ENCODE measurements at regions not wholly inside any gene's neighbourhood (a gene's known extent, or its start where the extent isn't known, plus 50 kb on each side); places are given as distances from the start of the nearest gene placed in this dataset.

DNA sequence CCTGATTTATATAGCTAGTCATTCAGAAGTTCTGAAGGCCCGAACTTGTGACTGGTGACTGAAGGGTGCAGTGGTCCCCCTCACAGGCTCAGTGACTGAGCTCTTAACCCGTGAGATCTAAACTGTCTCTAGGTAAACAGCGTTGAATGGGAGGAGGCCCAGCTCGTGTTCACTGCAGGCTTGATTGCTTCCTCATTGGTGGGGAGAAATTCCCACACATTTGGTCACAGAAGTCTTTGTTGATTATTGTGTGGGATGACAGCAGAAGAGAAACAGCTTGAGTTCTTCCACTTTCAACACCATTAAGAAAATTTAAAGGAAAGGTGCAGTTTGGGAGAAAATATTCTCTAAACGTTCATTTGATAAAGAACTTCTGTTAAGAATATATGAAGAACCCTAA lies 1178.0 kb downstream of the UQCRFS1 start:
- no peak for DNase-seq (ENCODE audit: low read depth)
- TF ChIP-seq, protein P1, sequence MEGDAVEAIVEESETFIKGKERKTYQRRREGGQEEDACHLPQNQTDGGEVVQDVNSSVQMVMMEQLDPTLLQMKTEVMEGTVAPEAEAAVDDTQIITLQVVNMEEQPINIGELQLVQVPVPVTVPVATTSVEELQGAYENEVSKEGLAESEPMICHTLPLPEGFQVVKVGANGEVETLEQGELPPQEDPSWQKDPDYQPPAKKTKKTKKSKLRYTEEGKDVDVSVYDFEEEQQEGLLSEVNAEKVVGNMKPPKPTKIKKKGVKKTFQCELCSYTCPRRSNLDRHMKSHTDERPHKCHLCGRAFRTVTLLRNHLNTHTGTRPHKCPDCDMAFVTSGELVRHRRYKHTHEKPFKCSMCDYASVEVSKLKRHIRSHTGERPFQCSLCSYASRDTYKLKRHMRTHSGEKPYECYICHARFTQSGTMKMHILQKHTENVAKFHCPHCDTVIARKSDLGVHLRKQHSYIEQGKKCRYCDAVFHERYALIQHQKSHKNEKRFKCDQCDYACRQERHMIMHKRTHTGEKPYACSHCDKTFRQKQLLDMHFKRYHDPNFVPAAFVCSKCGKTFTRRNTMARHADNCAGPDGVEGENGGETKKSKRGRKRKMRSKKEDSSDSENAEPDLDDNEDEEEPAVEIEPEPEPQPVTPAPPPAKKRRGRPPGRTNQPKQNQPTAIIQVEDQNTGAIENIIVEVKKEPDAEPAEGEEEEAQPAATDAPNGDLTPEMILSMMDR (conservative IDR thresholded peaks at IDR 0.05; ENCODE audit: low read depth, low read length), result no peak

DNA sequence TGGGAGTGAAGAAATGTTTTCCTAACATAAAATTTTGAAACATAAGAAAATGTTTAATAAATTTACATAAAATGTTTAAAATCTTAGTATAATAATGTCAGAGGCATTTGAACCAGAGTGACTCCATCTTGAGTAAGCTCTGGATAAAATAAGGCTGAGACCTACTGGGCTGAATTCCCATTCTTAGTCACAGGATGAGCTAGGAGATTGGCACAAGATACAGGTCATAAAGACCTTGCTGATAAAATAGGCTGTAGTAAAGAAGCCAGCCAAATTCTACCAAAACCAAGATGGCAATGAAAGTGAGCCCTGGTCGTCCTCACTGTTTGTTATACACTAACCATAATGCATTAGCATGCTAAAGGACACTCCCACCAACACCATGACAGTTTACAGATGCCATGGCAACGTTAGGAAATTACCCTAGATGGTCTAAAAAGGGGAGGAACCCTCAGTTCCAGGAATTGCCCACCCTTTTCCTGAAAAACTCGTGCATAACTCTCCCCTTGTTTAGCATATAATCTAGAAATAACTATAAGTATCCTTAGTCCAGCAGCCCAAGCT lies 1184.0 kb downstream of the UQCRFS1 start:
- TF ChIP-seq, protein P1 (conservative IDR thresholded peaks at IDR 0.05; ENCODE audit: low read depth, low read length), result no peak
- DNase-seq (ENCODE audit: low read depth), result no peak
- no peak overlapping the region for H3K4me3 ChIP-seq (ENCODE audit: low read depth, low read length)

More for the DNA sequence above, 1178.0 kb downstream of the UQCRFS1 start:
- no peak overlapping the region for H3K4me3 ChIP-seq (ENCODE audit: low read depth, low read length)

DNA sequence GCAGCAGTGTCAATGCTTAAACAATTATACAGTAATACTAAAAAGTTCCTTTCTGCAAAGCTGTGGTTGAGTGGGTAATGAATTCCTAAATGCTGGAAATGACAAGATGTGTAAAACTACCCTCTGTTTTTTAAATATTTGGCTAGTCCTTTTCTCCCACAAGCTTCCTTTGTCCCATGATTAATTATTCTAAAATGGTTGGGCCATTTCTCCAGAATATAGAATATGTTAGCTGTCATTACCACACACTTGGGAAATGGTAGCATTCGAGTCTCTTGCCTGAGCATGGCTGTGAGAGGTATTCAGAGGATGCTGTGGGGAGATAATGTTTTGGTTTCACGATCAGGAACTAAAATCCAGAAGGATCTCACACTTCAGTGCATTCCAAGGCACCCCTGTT lies 1185.8 kb downstream of the UQCRFS1 start:
- H3K4me3 ChIP-seq (ENCODE audit: low read depth, low read length), result no peak overlapping the region
- DNase-seq (ENCODE audit: low read depth), result no peak
- TF ChIP-seq, protein P1 (conservative IDR thresholded peaks at IDR 0.05; ENCODE audit: low read depth, low read length), result no peak

DNA sequence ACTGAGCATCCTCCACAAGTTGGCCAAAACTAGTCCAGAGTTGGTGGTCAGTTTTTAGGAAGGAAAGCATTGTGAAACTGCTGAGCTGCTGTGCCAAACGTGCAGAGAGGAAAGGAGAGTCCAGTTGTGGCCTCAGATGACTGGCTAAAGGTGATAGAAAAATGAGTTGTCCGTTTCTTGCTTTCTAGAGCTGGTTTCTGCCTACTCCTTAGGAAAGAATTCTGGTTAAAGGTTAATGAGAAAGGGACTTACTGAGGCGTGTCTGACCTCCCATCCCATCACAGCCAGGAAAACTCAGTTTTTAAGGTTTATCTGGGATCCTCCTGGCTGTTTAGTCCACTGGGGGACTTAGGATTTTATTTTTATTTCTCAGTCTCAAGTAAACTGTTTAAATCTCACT lies 1186.3 kb downstream of the UQCRFS1 start:
- TF ChIP-seq, protein P1 (conservative IDR thresholded peaks at IDR 0.05; ENCODE audit: low read depth, low read length), result no peak
- no peak for DNase-seq (ENCODE audit: low read depth)
- no peak overlapping the region for H3K4me3 ChIP-seq (ENCODE audit: low read depth, low read length)

DNA sequence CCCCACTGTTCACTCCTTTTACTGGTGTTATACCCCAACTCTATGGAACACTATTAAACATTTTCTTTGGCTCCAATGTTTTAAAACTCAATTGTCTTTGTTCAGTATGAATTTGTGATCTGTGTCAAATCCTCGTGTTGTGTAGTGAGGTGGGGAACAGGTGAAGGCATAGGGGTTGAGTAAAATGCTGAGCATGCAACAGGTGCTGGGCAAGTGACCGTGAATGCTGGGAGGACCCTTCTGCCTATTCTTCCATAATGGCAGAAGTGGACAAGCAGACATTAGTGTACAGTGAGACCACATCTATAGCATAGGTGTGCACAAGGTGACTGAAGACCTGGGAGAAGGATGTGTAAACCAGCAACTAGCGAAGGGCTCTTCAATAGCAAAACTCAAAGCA lies 1188.0 kb downstream of the UQCRFS1 start:
- H3K4me3 ChIP-seq (ENCODE audit: low read depth, low read length), result no peak overlapping the region
- TF ChIP-seq, protein P1 (conservative IDR thresholded peaks at IDR 0.05; ENCODE audit: low read depth, low read length), result no peak
- no peak for DNase-seq (ENCODE audit: low read depth)

DNA sequence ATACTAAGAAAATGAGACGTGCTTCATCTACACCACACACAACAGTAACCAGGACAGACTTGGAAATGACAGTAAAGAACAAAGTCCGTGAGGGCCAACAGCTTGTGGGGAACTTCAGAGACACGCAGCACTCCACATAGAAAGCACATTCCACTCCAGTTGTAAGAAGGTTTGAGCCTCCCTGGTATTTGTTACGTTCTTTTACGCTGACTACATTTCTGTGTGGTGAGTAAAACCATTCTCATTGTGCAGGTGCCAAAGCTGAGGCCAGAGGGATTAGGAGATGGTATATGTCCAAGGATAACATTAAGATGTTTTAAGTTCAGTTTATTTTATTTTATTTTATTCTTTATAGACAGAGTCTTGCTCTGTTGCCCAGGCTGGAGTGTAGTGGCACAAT lies 1189.9 kb downstream of the UQCRFS1 start:
- TF ChIP-seq, protein P1 (conservative IDR thresholded peaks at IDR 0.05; ENCODE audit: low read depth, low read length), result no peak
- H3K4me3 ChIP-seq (ENCODE audit: low read depth, low read length), result no peak overlapping the region
- DNase-seq (ENCODE audit: low read depth), result peak; percentile 0

DNA sequence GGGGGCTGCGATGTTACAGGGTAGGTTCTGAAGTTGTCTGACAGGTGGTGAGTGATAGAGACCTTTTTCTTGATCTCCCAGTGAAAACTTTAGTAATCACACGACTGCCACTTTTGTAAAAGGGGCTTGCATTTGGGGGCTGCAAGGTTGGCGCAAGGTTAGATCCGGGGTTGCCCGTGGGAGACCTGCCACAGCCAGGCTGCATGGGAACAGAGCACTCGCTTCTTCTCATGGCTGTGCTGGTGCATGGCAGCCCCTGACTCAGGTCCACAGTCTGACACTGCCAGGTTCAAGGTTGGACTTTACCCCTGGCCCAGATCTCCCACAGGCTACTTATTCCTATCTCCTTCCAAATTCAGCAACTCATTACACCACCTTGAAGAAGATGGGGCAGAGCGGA lies 1190.4 kb downstream of the UQCRFS1 start:
- TF ChIP-seq, protein P1 (conservative IDR thresholded peaks at IDR 0.05; ENCODE audit: low read depth, low read length), result no peak
- no peak for DNase-seq (ENCODE audit: low read depth)
- no peak overlapping the region for H3K4me3 ChIP-seq (ENCODE audit: low read depth, low read length)

All from choroid plexus epithelial cell (primary cell).